ENCODE measurements at regions not wholly inside any gene's neighbourhood (a gene's known extent, or its start where the extent isn't known, plus 50 kb on each side); places are given as distances from the start of the nearest gene placed in this dataset.

DNA sequence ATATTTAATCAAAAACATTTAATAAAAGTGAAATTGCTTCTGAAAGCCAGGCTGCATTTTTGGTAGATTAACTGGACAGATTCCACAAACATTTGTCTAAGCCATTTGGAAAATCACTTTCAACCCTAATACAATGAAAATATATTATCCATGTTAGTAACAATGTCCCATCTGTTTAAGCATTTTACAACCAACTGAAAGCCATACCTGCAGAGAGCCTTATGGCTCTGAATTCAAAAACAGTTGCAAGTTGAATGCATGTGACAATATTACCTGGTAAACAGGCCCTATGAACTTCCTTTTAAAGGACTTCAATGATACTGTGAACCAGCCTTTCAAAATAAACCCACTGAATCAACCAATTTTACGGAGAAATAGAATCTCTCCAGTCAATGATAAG lies 468.1 kb downstream of the BTG1 start:
- Histone ChIP-seq H3K27ac (no peak overlapping the region), H3K4me3 (no peak overlapping the region), H3K27me3 (no peaks in the 10 kb centered on the region), H3K36me3 (no peaks in the 10 kb centered on the region), H3K9me3 (no peaks in the 10 kb centered on the region), H3K4me1 (no peaks in the 10 kb centered on the region)
- WGBS, 2 donors, result 95 to 97% methylated on average over 1 of the region's 1 CpG
- ATAC-seq (ENCODE audit: low FRiP score in 2 of 2) (no peak), DNase-seq (no peak)
- no peak for TF ChIP-seq EP300 (IDR thresholded peaks at IDR 0.05)
- TF ChIP-seq POLR2A (IDR thresholded peaks at IDR 0.05), result no peak
- TF ChIP-seq, protein P1, sequence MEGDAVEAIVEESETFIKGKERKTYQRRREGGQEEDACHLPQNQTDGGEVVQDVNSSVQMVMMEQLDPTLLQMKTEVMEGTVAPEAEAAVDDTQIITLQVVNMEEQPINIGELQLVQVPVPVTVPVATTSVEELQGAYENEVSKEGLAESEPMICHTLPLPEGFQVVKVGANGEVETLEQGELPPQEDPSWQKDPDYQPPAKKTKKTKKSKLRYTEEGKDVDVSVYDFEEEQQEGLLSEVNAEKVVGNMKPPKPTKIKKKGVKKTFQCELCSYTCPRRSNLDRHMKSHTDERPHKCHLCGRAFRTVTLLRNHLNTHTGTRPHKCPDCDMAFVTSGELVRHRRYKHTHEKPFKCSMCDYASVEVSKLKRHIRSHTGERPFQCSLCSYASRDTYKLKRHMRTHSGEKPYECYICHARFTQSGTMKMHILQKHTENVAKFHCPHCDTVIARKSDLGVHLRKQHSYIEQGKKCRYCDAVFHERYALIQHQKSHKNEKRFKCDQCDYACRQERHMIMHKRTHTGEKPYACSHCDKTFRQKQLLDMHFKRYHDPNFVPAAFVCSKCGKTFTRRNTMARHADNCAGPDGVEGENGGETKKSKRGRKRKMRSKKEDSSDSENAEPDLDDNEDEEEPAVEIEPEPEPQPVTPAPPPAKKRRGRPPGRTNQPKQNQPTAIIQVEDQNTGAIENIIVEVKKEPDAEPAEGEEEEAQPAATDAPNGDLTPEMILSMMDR (IDR thresholded peaks at IDR 0.05), result no peak
- no peak for TF ChIP-seq POLR2AphosphoS5 (IDR thresholded peaks at IDR 0.05)

DNA sequence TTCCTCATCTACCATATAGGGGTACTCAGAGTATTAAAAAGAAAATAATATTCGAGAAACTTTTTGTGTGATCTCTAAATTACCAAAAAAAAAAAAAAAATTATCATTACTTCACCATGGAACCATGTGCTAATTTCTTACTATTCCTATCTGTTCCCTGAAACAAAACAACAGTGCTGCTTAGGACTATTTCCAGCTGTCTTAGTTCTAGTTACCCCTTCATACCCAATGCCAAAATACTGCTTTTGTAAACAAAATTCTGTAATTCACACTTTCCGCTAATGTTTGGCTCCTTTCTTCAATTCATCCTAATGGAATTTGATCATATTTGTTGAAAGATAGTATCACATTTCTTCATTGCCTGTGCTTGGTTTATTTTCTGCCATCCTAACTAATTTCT lies 470.2 kb downstream of the BTG1 start:
- TF ChIP-seq POLR2A (IDR thresholded peaks at IDR 0.05) (no peak), EP300 (IDR thresholded peaks at IDR 0.05) (no peak), POLR2AphosphoS5 (IDR thresholded peaks at IDR 0.05) (no peak)
- TF ChIP-seq, protein P1 (IDR thresholded peaks at IDR 0.05), result no peak
- Histone ChIP-seq H3K27ac (no peak overlapping the region), H3K9me3 (no peaks in the 10 kb centered on the region), H3K27me3 (no peaks in the 10 kb centered on the region), H3K4me1 (no peaks in the 10 kb centered on the region), H3K4me3 (no peak overlapping the region), H3K36me3 (no peaks in the 10 kb centered on the region)
- no peak for ATAC-seq (ENCODE audit: low FRiP score in 2 of 2)
- WGBS, 2 donors, result 73 to 77% methylated on average over 2 of the region's 2 CpGs
- no peak for DNase-seq

DNA sequence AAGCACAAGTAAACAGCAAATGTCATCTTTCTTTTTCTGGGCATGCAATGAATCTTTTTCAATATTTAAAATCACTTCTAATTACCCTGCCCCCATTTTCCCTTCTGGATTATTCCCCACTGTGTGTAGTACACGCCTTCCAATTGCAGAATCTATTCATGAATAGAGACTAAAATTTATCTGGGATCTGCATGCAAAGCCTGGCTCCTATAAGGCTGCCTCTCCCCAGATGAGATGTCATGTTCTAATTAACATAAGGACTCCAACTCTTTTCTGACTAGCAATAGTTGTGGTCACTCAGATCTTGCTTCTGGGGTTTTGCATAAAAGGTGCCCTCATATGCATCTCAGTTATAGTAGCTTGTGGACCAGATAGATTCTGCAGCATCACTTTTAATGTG lies 473.5 kb downstream of the BTG1 start:
- TF ChIP-seq POLR2A (IDR thresholded peaks at IDR 0.05), result no peak
- TF ChIP-seq POLR2AphosphoS5 (IDR thresholded peaks at IDR 0.05), result no peak
- no peak for TF ChIP-seq EP300 (IDR thresholded peaks at IDR 0.05)
- TF ChIP-seq, protein P1 (IDR thresholded peaks at IDR 0.05), result no peak
- Histone ChIP-seq H3K27me3 (no peaks in the 10 kb centered on the region), H3K4me3 (no peak overlapping the region), H3K4me1 (no peaks in the 10 kb centered on the region), H3K36me3 (no peaks in the 10 kb centered on the region), H3K27ac (no peak overlapping the region), H3K9me3 (peaks cover 0 to 2% (median 0%) of the 10 kb centered on the region in 4 donors)
- no peak for DNase-seq
- ATAC-seq (ENCODE audit: low FRiP score in 2 of 2), result no peak
- 53 to 68% methylated on average over 1 of the region's 1 CpG for WGBS, 2 donors

DNA sequence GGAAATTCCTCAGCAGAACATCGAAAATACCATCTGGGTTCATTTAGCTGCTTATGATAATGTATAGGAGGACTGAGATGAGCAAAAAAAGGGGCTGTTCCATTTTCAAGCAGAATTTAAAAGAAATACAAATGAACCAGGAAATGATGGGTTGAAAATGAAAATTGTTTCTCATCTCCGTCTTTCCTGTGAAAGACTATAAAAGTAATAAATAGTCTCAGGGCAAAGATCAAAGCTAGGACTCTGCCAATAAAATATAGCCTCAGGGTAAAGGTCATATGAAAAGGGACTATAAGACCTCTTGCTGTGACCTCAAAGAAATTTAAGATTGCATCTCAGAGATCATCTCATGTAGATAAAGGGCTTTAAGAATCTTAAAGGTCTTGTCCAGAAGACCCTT lies 478.0 kb downstream of the BTG1 start:
- Histone ChIP-seq H3K27ac (no peak overlapping the region), H3K4me3 (no peak overlapping the region), H3K9me3 (peaks cover 0 to 2% (median 0%) of the 10 kb centered on the region in 4 donors), H3K4me1 (no peaks in the 10 kb centered on the region), H3K36me3 (no peaks in the 10 kb centered on the region), H3K27me3 (no peaks in the 10 kb centered on the region)
- WGBS, 2 donors, result 80 to 89% methylated on average over 2 of the region's 2 CpGs
- TF ChIP-seq POLR2AphosphoS5 (IDR thresholded peaks at IDR 0.05), result no peak
- TF ChIP-seq EP300 (IDR thresholded peaks at IDR 0.05), result no peak
- no peak for TF ChIP-seq POLR2A (IDR thresholded peaks at IDR 0.05)
- TF ChIP-seq, protein P1 (IDR thresholded peaks at IDR 0.05), result no peak
- no peak for DNase-seq
- ATAC-seq (ENCODE audit: low FRiP score in 2 of 2), result no peak

DNA sequence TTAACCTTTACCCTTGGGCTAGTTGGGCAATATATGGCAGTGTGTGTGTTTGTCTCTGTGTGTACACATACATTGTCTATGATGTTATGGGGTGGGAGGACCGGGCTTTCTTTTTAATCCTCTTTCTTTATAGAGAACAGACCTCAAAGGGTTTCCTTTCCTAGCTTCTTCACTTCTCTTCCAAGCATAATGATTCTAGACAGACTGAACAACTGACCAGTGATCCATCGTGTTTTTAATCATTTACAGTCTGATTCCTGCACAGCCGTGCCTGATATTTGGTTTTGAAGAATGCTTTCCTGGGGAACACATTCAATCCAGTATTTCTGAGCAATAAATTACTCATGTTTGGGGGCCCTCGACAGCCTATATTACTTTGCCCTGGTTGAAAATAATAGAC lies 481.1 kb upstream of the DCN start:
- no peak overlapping the region for H3K4me3 ChIP-seq
- ATAC-seq (ENCODE audit: low FRiP score in 2 of 2) (no peak), DNase-seq (no peak)
- no peaks in the 10 kb centered on the region for H3K4me1 ChIP-seq
- no peaks in the 10 kb centered on the region for H3K36me3 ChIP-seq
- TF ChIP-seq EP300 (IDR thresholded peaks at IDR 0.05) (no peak), POLR2AphosphoS5 (IDR thresholded peaks at IDR 0.05) (no peak), POLR2A (IDR thresholded peaks at IDR 0.05) (no peak)
- TF ChIP-seq, protein P1 (IDR thresholded peaks at IDR 0.05), result no peak
- 81 to 82% methylated on average over 4 of the region's 4 CpGs for WGBS, 2 donors
- no peaks in the 10 kb centered on the region for H3K27me3 ChIP-seq
- no peaks in the 10 kb centered on the region for H3K9me3 ChIP-seq
- H3K27ac ChIP-seq, result no peak overlapping the region
